HG03565 (cell line): ENCODE measurements at regions not wholly inside any gene's neighbourhood (a gene's known extent, or its start where the extent isn't known, plus 50 kb on each side); places are given as distances from the start of the nearest gene placed in this dataset.
A peak's percentile ranks its signal among the peaks of the same experiment; 100 is the strongest.

Experiments used
- ATAC-seq: cut with Tn5 transposase; IDR thresholded peaks from one replicate; pipeline ENCODE4 v1.9.1; 2021; ENCODE audit warnings: mild to moderate bottlenecking, moderate library complexity; ENCODE audit not compliant: unreplicated experiment

- ATAC-seq, result no peak
Measured at GRCh38 chr12:13691598-13691997, 289.8 kb downstream of the GRIN2B start.

GRCh38 chr12:13687633-13688032, 293.8 kb downstream of the GRIN2B start:
- no peak for ATAC-seq

GRCh38 chr12:13686260-13686659, 295.1 kb downstream of the GRIN2B start:
- ATAC-seq, result no peak

GRCh38 chr12:13680916-13681315, 300.5 kb downstream of the GRIN2B start:
- ATAC-seq, result no peak

GRCh38 chr12:13676880-13677279, 304.5 kb downstream of the GRIN2B start:
- ATAC-seq, result no peak

- ATAC-seq, result no peak
Measured at GRCh38 chr12:13670285-13670866, 311.0 kb downstream of the GRIN2B start.

GRCh38 chr12:13668880-13669279, 312.5 kb downstream of the GRIN2B start:
- no peak for ATAC-seq

- no peak for ATAC-seq
Measured at GRCh38 chr12:13666806-13667205, 314.6 kb downstream of the GRIN2B start.

GRCh38 chr12:13661005-13661887, 320.2 kb downstream of the GRIN2B start:
- peak; percentile 57 for ATAC-seq

GRCh38 chr12:13654456-13654855, 326.9 kb downstream of the GRIN2B start:
- no peak for ATAC-seq

- ATAC-seq, result no peak
Measured at GRCh38 chr12:13652105-13652504, 329.3 kb downstream of the GRIN2B start.

- ATAC-seq, result no peak
Measured at GRCh38 chr12:13635709-13636108, 345.7 kb downstream of the GRIN2B start.

- no peak for ATAC-seq
Measured at GRCh38 chr12:13631873-13632272, 349.5 kb downstream of the GRIN2B start.

GRCh38 chr12:13630354-13630753, 351.0 kb downstream of the GRIN2B start:
- no peak for ATAC-seq

- no peak for ATAC-seq
Measured at GRCh38 chr12:13628067-13628466, 353.3 kb downstream of the GRIN2B start.

GRCh38 chr12:13627536-13627935, 353.9 kb downstream of the GRIN2B start:
- ATAC-seq, result no peak

- ATAC-seq, result no peak
Measured at GRCh38 chr12:13613297-13613696, 368.1 kb downstream of the GRIN2B start.

GRCh38 chr12:13609894-13610679, 371.3 kb downstream of the GRIN2B start:
- no peak for ATAC-seq

- ATAC-seq, result no peak
Measured at GRCh38 chr12:13606290-13606689, 375.1 kb downstream of the GRIN2B start.

GRCh38 chr12:13603953-13604352, 377.4 kb downstream of the GRIN2B start:
- ATAC-seq, result no peak

- ATAC-seq, result no peak
Measured at GRCh38 chr12:13602172-13602571, 379.2 kb downstream of the GRIN2B start.

GRCh38 chr12:13599176-13599575, 382.2 kb downstream of the GRIN2B start:
- no peak for ATAC-seq
